Ectodermal cell (in vitro differentiated cells): ENCODE measurements at regions not wholly inside any gene's neighbourhood (a gene's known extent, or its start where the extent isn't known, plus 50 kb on each side); places are given as distances from the start of the nearest gene placed in this dataset.
A peak's percentile ranks its signal among the peaks of the same experiment; 100 is the strongest.
"Not testable (repeated sequence)": the region's sequence is repeated elsewhere in the genome, so short reads cannot be mapped to it uniquely, and the experiment has no call there.

Experiments used
- H3K27ac ChIP-seq: 2 replicates; pipeline ENCODE4 v1.7.0; 2013; ENCODE audit warnings: mild to moderate bottlenecking, low read depth, low read length; ENCODE audit not compliant: insufficient read depth, poor library complexity, severe bottlenecking
- H3K27me3 ChIP-seq: 2 replicates; pipeline ENCODE4 v1.7.0; 2013; ENCODE audit warnings: mild to moderate bottlenecking, low read length; ENCODE audit not compliant: insufficient read depth, control insufficient read depth, poor library complexity, severe bottlenecking
- H3K36me3 ChIP-seq: one replicate; pipeline ENCODE4 v1.7.0; 2013; ENCODE audit warnings: low read length; ENCODE audit not compliant: control insufficient read depth, insufficient read depth
- H3K4me1 ChIP-seq: one replicate; pipeline ENCODE4 v1.7.0; 2013; ENCODE audit warnings: low read length; ENCODE audit not compliant: control insufficient read depth, insufficient read depth
- H3K4me3 ChIP-seq: 2 replicates; pipeline ENCODE4 v1.7.0; 2013; ENCODE audit warnings: low read depth, low read length, control low read depth; ENCODE audit not compliant: insufficient read depth
- H3K9me3 ChIP-seq: 2 replicates; pipeline ENCODE4 v1.7.0; 2013; ENCODE audit warnings: mild to moderate bottlenecking, low read length, moderate library complexity; ENCODE audit not compliant: control insufficient read depth
- WGBS, 2 experiments: methylation state at CpG; one replicate each; pipeline ENCODE4 v1.1.7; 2013; ENCODE audit warnings: missing lambda C conversion rate in 2 of 2; 5-methylcytosine and 5-hydroxymethylcytosine counted together

DNA sequence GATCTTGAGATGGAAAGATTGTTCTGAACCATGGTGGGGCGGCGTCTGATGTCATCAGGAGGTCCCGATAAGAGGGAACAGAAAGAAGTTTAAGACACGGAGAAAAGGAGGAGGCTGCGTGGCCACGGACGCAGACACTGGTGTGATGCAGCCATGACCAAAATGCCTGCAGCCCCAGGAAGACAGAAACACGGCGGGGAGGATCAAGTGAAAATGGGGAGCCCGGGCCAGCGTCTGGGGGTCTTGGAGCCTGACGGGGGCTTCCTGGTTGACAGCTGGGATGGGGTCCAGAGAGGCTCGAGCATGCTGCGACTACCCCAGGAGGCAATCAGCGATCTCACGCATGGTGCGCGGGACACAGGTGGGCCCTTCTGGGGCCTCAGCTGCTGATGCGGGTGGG is 119.7 kb downstream of the NPIPB11 start:
- H3K27ac ChIP-seq, H3K9me3 ChIP-seq, H3K4me3 ChIP-seq, H3K27me3 ChIP-seq, H3K36me3 ChIP-seq, H3K4me1 ChIP-seq: not testable (repeated sequence)
- 90 to 94% methylated on average over 18 to 19 of the region's 19 CpGs for WGBS, 2 experiments

GRCh38 chr16:29286161-29286560 is 120.3 kb downstream of the NPIPB11 start:
- WGBS, 2 experiments: 93% methylated on average over 15 of the region's 15 CpGs
- not testable (repeated sequence) for H3K36me3 ChIP-seq, H3K4me3 ChIP-seq, H3K9me3 ChIP-seq, H3K27me3 ChIP-seq, H3K27ac ChIP-seq, H3K4me1 ChIP-seq

DNA sequence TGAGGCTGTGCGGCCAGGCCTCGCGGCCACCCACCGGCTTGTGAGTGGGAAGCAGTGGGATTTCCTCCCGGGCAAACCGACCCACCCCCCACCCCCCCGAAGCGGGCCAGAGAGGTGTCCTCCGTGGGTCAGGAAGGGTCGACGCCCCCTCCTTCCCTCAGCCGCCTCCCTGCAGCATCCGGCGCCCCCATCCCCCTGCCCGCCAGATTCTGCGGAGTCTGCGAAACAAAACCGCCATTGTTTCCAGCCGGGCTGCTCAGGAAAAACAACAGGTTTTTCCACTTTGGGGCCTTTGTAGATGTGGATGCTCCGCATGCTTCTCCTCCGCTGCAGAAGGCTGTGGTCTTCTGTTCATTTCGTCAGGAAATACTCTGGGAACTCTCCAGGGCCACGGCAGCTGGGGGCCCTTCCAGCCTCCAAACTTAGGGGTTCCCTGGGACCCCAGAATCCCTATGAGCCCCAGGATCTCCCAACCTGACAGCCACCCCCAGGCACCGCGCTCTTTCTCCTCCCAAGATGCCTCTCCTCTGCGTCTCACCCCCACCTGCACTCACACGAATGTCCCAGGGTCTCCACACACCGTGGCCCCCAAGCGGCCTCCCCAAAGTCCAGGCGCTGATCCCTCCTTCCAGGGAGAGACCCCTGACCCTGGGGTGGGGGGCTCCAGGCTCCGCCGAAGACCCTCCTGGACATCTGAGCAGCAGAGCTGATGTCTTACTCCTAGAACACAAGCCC is 121.2 kb downstream of the NPIPB11 start:
- H3K4me3 ChIP-seq, H3K4me1 ChIP-seq, H3K27me3 ChIP-seq, H3K9me3 ChIP-seq, H3K36me3 ChIP-seq: not testable (repeated sequence)
- H3K27ac ChIP-seq: peak overlapping the region; percentile 63
- 30% methylated on average over 30 to 32 of the region's 32 CpGs for WGBS, 2 experiments

GRCh38 chr16:29284723-29285122 is 121.8 kb downstream of the NPIPB11 start:
- H3K36me3 ChIP-seq, H3K4me1 ChIP-seq, H3K9me3 ChIP-seq, H3K4me3 ChIP-seq, H3K27ac ChIP-seq, H3K27me3 ChIP-seq: not testable (repeated sequence)
- 68 to 70% methylated on average over 5 of the region's 5 CpGs for WGBS, 2 experiments

GRCh38 chr16:29284159-29284558 is 122.4 kb downstream of the NPIPB11 start:
- H3K36me3 ChIP-seq, H3K4me1 ChIP-seq, H3K9me3 ChIP-seq, H3K4me3 ChIP-seq, H3K27ac ChIP-seq, H3K27me3 ChIP-seq: not testable (repeated sequence)
- 36 to 40% methylated on average over 1 to 2 of the region's 4 CpGs for WGBS, 2 experiments

DNA sequence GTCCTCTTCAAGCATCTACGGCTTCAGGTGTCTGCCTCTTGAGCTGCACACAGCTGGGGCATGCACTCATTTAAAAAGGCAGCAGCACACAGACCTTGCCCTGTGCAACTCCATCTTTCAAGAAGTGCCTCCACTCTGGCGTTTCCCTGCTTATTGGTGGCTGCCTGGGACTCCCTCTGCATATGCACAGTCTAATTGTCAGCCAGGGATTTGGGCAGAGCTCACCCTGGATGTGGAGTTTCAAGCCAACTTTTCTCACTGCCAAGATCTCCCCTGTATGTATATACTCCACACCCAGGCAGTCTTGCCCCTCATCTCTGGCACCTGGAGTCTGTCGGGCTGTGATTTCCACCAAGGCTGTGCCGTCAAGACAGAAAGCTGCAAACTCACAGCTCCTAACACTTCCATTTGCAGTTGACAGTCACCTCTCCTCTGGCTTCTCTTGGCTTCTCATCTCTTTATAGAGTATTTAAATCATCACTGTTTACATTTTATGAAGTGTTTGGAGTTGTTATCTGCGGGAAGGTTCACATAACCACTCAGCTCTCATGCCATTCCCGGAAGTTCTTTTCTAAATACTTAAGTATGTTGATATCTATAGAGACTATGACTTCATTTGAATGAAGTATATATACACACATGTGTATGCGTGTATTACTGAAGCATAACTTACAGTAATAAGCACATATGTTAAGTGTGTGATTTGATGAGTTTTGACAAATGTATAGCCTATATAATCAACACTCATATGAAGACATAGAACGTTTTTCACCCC is 128.2 kb downstream of the NPIPB11 start:
- H3K36me3 ChIP-seq, H3K4me3 ChIP-seq, H3K9me3 ChIP-seq, H3K27me3 ChIP-seq, H3K27ac ChIP-seq, H3K4me1 ChIP-seq: not testable (repeated sequence)
- WGBS, 2 experiments: 91 to 94% methylated on average over 1 of the region's 8 CpGs

GRCh38 chr16:29276446-29276845 is 130.1 kb downstream of the NPIPB11 start:
- H3K27ac ChIP-seq, H3K4me3 ChIP-seq, H3K36me3 ChIP-seq, H3K4me1 ChIP-seq, H3K27me3 ChIP-seq, H3K9me3 ChIP-seq: not testable (repeated sequence)
- 96% methylated on average over 3 to 5 of the region's 5 CpGs for WGBS, 2 experiments

GRCh38 chr16:29274055-29275035 is 132.2 kb downstream of the NPIPB11 start:
- WGBS, 2 experiments: 83 to 87% methylated on average over 9 of the region's 12 CpGs
- H3K27me3 ChIP-seq, H3K27ac ChIP-seq: not testable (repeated sequence)

GRCh38 chr16:29273298-29274054 is 133.0 kb downstream of the NPIPB11 start:
- H3K27ac ChIP-seq, H3K4me3 ChIP-seq, H3K36me3 ChIP-seq, H3K27me3 ChIP-seq, H3K9me3 ChIP-seq, H3K4me1 ChIP-seq: not testable (repeated sequence)
- WGBS, 2 experiments: 89 to 94% methylated on average over 8 to 9 of the region's 9 CpGs

More at GRCh38 chr16:29274055-29275035, 132.2 kb downstream of the NPIPB11 start:
- not testable (repeated sequence) for H3K4me3 ChIP-seq, H3K36me3 ChIP-seq, H3K9me3 ChIP-seq, H3K4me1 ChIP-seq
